ENCODE measurements at regions not wholly inside any gene's neighbourhood (a gene's known extent, or its start where the extent isn't known, plus 50 kb on each side); places are given as distances from the start of the nearest gene placed in this dataset.

GRCh38 chr16:6114691-6115090, 1017.1 kb upstream of the EEF2KMT start:
- ATAC-seq: no peak
- TF ChIP-seq GLIS3 (CRISPR knock-in tag; IDR thresholded peaks at IDR 0.05): no peak
- no peak for TF ChIP-seq ZNF70 (CRISPR knock-in tag; IDR thresholded peaks at IDR 0.05)
- TF ChIP-seq, protein P1, sequence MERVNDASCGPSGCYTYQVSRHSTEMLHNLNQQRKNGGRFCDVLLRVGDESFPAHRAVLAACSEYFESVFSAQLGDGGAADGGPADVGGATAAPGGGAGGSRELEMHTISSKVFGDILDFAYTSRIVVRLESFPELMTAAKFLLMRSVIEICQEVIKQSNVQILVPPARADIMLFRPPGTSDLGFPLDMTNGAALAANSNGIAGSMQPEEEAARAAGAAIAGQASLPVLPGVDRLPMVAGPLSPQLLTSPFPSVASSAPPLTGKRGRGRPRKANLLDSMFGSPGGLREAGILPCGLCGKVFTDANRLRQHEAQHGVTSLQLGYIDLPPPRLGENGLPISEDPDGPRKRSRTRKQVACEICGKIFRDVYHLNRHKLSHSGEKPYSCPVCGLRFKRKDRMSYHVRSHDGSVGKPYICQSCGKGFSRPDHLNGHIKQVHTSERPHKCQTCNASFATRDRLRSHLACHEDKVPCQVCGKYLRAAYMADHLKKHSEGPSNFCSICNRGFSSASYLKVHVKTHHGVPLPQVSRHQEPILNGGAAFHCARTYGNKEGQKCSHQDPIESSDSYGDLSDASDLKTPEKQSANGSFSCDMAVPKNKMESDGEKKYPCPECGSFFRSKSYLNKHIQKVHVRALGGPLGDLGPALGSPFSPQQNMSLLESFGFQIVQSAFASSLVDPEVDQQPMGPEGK (CRISPR knock-in tag; IDR thresholded peaks at IDR 0.05; ENCODE audit: borderline replicate concordance): no peak
- no peak for TF ChIP-seq ZFP3 (CRISPR knock-in tag; IDR thresholded peaks at IDR 0.05)

DNA sequence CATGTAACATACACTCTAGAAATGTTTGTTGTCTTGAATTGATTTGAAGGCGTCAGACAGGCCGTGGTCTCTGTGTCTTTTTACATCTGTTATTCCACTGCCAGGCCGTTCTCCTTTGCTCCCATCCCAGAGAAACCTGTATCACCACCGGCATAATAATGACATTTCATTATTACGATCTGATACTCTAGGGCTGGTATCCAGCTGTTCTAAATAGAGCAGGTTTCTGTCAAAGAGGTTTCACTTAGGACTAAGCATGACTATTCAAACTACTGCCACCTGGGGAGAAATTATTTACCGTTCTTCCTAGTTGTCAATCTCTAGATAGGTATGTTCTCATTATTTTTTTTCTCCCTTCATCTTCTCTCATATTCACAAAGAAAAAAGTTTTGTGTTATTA, 1016.2 kb upstream of the EEF2KMT start:
- no peak for ATAC-seq
- TF ChIP-seq ZNF70 (CRISPR knock-in tag; IDR thresholded peaks at IDR 0.05): no peak
- TF ChIP-seq PPARA (CRISPR knock-in tag; IDR thresholded peaks at IDR 0.05; ENCODE audit: borderline replicate concordance): no peak
- TF ChIP-seq GLIS3 (CRISPR knock-in tag; IDR thresholded peaks at IDR 0.05): no peak
- TF ChIP-seq, protein P2, sequence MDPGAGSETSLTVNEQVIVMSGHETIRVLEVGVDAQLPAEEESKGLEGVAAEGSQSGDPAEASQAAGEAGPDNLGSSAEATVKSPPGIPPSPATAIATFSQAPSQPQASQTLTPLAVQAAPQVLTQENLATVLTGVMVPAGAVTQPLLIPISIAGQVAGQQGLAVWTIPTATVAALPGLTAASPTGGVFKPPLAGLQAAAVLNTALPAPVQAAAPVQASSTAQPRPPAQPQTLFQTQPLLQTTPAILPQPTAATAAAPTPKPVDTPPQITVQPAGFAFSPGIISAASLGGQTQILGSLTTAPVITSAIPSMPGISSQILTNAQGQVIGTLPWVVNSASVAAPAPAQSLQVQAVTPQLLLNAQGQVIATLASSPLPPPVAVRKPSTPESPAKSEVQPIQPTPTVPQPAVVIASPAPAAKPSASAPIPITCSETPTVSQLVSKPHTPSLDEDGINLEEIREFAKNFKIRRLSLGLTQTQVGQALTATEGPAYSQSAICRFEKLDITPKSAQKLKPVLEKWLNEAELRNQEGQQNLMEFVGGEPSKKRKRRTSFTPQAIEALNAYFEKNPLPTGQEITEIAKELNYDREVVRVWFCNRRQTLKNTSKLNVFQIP (CRISPR knock-in tag; IDR thresholded peaks at IDR 0.05; ENCODE audit: borderline replicate concordance, low read depth): no peak
- no peak for TF ChIP-seq TCF4 (CRISPR knock-in tag; IDR thresholded peaks at IDR 0.05; ENCODE audit: borderline replicate concordance)
- TF ChIP-seq ZFP3 (CRISPR knock-in tag; IDR thresholded peaks at IDR 0.05): no peak
- TF ChIP-seq CSDC2 (CRISPR knock-in tag; IDR thresholded peaks at IDR 0.05): no peak
- no peak for TF ChIP-seq OSR1 (CRISPR knock-in tag; IDR thresholded peaks at IDR 0.05)
- TF ChIP-seq RARB (CRISPR knock-in tag; IDR thresholded peaks at IDR 0.05): no peak
- no peak for TF ChIP-seq BACH2 (CRISPR knock-in tag; IDR thresholded peaks at IDR 0.05; ENCODE audit: borderline replicate concordance)
- TF ChIP-seq TSHZ2 (CRISPR knock-in tag; IDR thresholded peaks at IDR 0.05): no peak
- no peak for TF ChIP-seq ZNF8 (CRISPR knock-in tag; IDR thresholded peaks at IDR 0.05)
- TF ChIP-seq, protein P3, sequence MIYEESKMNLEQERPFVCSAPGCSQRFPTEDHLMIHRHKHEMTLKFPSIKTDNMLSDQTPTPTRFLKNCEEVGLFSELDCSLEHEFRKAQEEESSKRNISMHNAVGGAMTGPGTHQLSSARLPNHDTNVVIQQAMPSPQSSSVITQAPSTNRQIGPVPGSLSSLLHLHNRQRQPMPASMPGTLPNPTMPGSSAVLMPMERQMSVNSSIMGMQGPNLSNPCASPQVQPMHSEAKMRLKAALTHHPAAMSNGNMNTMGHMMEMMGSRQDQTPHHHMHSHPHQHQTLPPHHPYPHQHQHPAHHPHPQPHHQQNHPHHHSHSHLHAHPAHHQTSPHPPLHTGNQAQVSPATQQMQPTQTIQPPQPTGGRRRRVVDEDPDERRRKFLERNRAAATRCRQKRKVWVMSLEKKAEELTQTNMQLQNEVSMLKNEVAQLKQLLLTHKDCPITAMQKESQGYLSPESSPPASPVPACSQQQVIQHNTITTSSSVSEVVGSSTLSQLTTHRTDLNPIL (CRISPR knock-in tag; IDR thresholded peaks at IDR 0.05; ENCODE audit: low read depth): no peak
- TF ChIP-seq ARNTL (CRISPR knock-in tag; IDR thresholded peaks at IDR 0.05; ENCODE audit: borderline replicate concordance, low read depth): no peak
- TF ChIP-seq ESRRG (CRISPR knock-in tag; IDR thresholded peaks at IDR 0.05): no peak
- TF ChIP-seq, protein P4, sequence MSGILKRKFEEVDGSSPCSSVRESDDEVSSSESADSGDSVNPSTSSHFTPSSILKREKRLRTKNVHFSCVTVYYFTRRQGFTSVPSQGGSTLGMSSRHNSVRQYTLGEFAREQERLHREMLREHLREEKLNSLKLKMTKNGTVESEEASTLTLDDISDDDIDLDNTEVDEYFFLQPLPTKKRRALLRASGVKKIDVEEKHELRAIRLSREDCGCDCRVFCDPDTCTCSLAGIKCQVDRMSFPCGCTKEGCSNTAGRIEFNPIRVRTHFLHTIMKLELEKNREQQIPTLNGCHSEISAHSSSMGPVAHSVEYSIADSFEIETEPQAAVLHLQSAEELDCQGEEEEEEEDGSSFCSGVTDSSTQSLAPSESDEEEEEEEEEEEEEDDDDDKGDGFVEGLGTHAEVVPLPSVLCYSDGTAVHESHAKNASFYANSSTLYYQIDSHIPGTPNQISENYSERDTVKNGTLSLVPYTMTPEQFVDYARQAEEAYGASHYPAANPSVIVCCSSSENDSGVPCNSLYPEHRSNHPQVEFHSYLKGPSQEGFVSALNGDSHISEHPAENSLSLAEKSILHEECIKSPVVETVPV (CRISPR knock-in tag; IDR thresholded peaks at IDR 0.05): no peak
- no peak for TF ChIP-seq SNAI2 (CRISPR knock-in tag; IDR thresholded peaks at IDR 0.05)

DNA sequence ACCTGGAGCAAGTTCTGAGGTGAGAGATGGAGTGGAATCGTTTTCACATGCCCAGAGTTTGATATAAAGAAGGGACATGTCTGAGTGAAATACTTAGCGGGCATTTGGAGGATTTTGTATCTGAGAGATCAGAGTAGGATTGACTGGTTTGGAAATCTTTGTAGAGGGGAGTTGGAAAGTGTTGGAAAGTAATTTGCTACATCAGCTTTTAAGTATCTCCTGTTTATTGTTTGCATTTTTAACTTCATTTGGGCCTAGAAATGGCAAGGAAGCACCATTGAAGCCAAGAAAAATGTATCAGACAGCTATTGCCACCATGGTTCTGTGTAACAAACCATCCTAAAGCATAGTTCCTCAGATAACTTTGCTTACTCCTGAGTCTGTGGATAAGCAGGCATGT, 1015.1 kb upstream of the EEF2KMT start:
- no peak for ATAC-seq
- TF ChIP-seq TOX (CRISPR knock-in tag; IDR thresholded peaks at IDR 0.05; ENCODE audit: borderline replicate concordance): no peak
- no peak for TF ChIP-seq SNAI2 (CRISPR knock-in tag; IDR thresholded peaks at IDR 0.05)
- TF ChIP-seq ZFP3 (CRISPR knock-in tag; IDR thresholded peaks at IDR 0.05): no peak
- TF ChIP-seq, protein P3 (CRISPR knock-in tag; IDR thresholded peaks at IDR 0.05; ENCODE audit: low read depth): no peak
- TF ChIP-seq ARNTL (CRISPR knock-in tag; IDR thresholded peaks at IDR 0.05; ENCODE audit: borderline replicate concordance, low read depth): no peak
- TF ChIP-seq ZFP30 (CRISPR knock-in tag; IDR thresholded peaks at IDR 0.05): no peak
- TF ChIP-seq, protein P2 (CRISPR knock-in tag; IDR thresholded peaks at IDR 0.05; ENCODE audit: borderline replicate concordance, low read depth): no peak
- TF ChIP-seq, protein P1 (CRISPR knock-in tag; IDR thresholded peaks at IDR 0.05; ENCODE audit: borderline replicate concordance): no peak
- no peak for TF ChIP-seq TSHZ2 (CRISPR knock-in tag; IDR thresholded peaks at IDR 0.05)

All from SK-N-SH treated with all-trans-retinoic acid at 6 μM for 48 hours (cell line).